Epidermal melanocyte (primary cell): ENCODE measurements at regions not wholly inside any gene's neighbourhood (a gene's known extent, or its start where the extent isn't known, plus 50 kb on each side); places are given as distances from the start of the nearest gene placed in this dataset.

Source experiments
- DNase-seq: peaks from one replicate; pipeline ENCODE4 v3.0.0; 2011; ENCODE audit warnings: low spot score; ENCODE audit not compliant: insufficient read length

- DNase-seq: no peak
Measured at GRCh38 chr11:81449588-81450156, 1284.0 kb downstream of the FAM181B start.

GRCh38 chr11:81444297-81444696 lies 1289.4 kb downstream of the FAM181B start:
- no peak for DNase-seq

- DNase-seq: no peak
Measured at GRCh38 chr11:81432333-81432732, 1301.3 kb downstream of the FAM181B start.

DNA sequence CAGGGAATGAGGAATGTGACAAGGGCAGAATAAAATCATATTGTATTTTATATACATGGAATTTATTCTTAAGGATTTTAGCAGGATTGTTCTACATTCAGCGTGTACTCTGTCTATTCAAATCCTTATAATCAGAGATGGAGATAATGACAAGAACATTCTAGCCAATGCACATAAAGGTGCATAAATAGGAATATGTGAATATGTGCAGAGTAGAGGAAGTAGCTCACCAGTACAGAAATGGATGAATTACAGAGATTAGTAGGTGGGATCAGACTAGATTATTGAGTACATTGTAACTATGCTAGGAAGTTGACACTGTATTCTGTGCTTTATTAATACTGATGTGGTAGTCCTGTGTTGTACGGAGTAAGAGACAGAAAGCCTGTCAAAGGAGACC lies 1308.8 kb downstream of the FAM181B start:
- no peak for DNase-seq

GRCh38 chr11:81422402-81422801 lies 1311.3 kb downstream of the FAM181B start:
- no peak for DNase-seq

- no peak for DNase-seq
Measured at GRCh38 chr11:81421251-81421860, 1312.3 kb downstream of the FAM181B start.

DNA sequence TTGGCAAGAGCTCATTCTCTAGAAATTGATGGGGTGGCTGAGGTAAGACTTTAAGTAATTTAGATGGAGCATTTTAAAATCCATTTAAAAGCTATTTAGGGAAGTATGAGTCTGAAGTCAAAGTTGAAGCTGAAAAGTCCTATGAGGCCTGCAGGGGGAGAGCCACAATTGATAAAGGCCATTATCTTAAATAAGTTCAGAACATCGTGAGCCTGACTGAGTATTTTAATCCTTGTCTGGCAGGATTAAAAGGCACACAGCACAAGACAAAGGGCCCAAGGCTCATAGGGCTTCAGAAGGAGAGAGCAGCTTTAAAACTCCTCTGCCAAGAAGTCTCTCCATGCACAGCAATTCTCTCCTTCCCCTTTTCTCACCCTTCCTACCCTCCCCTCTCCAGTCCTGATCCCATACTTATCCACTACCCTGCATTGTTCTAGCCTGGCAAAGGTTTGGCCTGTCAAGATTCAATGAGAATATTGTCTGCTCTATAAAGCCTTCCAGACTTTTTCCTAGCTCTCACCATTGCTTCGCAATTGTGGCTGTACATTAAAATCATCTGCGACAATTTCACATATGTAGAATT lies 1312.9 kb downstream of the FAM181B start:
- DNase-seq: no peak

DNA sequence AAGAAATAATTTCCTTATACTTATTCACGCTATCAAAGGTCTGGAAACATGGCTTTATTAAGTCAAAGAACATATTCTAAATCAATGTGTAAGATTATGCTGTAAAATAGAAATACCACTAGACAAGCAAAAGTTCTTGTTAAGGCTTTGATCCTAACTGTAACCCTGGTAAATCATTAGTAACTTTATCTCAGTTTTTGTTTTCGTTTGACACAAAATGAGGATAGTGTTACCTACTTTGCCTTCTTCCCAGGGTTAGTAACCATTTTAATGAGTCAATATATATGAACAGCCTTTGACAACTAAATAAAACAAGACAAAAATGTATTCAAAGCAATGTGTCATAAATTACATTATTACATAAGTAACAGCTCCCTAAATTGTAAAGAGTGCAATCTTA lies 1336.3 kb downstream of the FAM181B start:
- DNase-seq: no peak

DNA sequence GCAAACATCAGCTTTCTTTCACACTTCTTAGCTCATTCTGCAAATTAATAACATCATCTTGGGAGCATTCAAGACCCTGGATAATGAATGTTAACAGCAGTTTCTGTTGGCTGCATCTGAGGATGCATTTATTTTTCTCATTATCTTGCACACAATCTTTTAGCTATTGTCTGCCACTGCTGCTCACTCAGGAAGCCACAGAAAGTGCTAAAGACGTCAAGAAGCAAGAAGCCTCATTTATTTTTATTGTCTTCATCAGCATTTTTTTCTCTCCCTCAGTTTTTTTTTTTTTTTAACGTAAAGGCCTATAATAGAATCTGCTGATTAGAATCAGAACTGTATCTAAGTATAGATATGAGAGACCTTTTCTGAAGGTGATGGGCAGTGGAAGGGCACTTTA lies 1339.4 kb downstream of the FAM181B start:
- DNase-seq: no peak

DNA sequence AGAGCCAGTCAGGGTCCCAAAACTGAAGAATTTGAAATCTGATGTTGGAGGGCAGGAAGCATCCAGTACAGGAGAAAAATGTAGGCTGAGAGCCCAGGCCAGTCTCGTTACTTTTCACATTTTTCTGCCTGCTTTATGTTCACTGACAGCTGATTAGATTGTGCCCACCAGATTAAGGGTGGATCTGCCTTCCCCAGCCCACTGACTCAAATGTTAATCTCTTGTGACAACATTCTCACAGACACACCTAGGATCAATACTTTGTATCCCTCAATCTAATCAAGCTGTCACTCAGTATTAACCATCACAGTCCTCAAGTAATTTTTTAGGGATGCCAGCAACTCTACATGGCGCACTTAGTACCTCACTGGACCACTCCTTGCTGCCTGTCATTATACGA lies 1345.3 kb downstream of the FAM181B start:
- no peak for DNase-seq

DNA sequence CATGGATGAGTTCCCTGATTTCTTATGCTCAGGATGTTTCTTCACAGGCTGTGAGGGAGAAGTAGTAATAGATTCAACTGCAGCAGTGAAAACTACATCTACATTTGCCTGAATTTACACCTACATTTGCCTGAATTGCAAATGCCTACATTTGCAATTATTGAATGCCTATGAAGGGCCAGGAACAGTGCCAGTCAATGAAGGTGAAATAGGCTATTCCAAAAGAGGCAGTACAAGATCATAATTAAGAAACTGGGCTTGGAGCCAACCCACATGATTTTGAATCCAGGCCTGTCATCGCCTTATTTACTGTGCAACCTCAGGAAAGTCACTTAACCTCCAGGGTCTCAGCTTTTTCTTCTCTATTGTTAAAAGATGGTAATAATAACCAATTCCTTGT lies 1353.3 kb downstream of the FAM181B start:
- no peak for DNase-seq

DNA sequence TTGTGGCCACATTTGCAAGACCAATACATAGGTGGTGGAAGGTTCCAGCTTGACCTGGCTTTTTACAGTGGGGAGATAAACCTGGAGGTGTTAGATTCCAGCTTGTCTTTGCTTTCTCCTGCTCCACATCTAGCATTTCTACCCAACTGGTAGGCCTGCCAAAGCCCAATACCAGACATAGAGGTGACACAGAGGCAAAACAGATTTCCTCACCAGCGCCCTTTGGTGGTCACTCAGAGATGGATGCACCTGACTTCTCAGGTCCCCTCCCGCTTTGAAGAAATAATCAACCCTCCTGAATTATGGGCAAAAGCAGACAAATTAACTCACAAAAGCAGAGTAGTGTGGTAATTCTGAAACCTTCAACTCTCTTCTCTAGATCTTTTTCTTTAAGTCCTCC lies 1356.2 kb downstream of the FAM181B start:
- DNase-seq: no peak

- DNase-seq: no peak
Measured at GRCh38 chr11:81373986-81374385, 1359.7 kb downstream of the FAM181B start.

- DNase-seq: no peak
Measured at GRCh38 chr11:81368192-81368591, 1365.5 kb downstream of the FAM181B start.

DNA sequence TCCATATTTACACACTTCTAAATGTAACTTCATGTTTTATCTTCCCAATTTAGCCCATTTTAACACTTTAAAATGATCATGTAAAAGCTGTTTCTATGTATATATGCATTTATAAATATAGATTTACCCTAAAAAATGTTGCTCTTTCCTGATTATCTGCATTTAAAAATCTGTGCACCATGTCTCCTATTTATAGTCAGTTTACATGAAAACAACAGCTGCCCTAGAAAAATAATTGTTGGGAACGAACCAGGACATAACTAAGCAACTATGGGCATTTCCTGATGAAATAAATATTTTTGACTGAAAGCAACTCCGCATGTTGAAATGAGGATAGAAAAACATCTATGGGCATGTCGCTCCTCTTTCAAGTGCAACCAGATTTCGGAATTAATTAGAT lies 1368.2 kb downstream of the FAM181B start:
- no peak for DNase-seq

- DNase-seq: no peak
Measured at GRCh38 chr11:81359476-81359875, 1374.2 kb downstream of the FAM181B start.

GRCh38 chr11:81345609-81346008 lies 1388.1 kb downstream of the FAM181B start:
- no peak for DNase-seq

- no peak for DNase-seq
Measured at GRCh38 chr11:81342966-81343365, 1390.7 kb downstream of the FAM181B start.

DNA sequence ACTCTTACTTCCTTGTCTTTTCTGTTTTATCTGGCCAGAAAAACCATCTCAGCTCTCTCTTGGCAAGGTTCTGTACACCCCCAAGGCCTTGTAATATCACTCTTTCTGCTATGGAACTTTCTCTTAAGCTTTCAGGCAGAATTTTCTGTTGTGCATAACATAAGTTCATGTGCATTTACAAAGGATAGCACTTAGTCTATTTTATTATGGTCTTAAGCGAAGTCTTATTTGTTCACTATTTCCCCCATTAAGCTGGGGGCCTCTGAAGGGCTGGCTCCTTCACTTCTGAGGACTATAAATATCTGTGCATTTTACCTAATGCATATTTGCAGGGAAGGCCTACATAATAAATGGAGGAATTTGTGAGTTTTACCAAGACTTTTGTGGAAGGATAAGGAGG lies 1393.4 kb downstream of the FAM181B start:
- DNase-seq: no peak

DNA sequence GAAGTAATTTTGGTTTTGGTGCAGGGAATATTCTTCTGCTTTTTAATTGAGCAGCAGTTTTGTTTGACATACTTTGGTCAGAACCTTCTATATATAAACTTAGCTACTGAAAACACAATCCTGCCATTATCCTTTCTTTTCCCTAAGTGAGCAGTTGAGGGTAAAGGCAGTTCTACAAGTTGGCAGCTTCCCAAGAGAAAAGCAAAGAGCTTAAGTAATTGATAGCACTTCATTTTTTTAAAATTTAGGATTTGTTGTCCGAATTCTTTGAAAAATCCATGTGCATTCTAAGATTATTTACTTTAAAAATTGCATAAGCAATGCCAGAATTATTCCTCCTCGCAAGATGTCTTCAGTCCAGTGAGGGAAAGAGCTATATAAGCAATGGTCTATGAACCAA lies 1394.1 kb downstream of the FAM181B start:
- no peak for DNase-seq

DNA sequence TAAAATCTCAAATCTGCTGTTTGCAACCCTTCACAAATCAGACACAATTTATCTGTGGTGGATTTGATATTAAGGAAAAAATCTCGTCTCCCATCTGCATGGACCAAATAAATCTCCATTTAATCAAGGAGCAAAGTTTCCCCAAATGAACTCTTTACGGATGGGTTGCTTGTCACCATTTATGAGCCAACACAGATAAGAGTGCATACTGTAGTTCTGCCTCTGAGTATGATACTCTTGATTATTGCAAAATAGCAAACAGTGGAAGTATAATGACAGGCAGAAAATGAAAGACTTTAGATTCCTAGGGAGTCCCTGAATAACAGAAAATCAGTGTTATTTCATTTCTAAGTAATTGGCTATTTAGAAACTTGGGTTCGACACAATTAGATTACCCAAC lies 1395.9 kb downstream of the FAM181B start:
- DNase-seq: no peak

DNA sequence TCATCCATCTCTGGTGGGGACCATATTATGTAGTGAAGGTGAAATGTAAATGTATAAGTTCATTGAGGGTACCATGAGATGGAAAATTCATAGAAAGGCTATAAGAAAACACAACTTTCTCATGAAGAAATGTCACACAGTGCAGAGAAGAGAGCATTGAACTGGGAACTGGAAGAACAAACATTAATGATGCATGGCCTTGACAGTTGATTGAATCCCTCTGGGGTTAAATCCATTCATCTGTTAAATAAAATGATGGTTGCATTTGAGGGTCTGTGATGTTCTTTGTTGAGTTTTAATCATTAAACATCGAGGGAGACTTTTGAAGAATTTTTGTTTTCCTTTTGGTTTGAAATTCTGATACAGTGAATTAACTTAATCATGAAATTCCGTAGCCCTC lies 1401.4 kb downstream of the FAM181B start:
- no peak for DNase-seq

DNA sequence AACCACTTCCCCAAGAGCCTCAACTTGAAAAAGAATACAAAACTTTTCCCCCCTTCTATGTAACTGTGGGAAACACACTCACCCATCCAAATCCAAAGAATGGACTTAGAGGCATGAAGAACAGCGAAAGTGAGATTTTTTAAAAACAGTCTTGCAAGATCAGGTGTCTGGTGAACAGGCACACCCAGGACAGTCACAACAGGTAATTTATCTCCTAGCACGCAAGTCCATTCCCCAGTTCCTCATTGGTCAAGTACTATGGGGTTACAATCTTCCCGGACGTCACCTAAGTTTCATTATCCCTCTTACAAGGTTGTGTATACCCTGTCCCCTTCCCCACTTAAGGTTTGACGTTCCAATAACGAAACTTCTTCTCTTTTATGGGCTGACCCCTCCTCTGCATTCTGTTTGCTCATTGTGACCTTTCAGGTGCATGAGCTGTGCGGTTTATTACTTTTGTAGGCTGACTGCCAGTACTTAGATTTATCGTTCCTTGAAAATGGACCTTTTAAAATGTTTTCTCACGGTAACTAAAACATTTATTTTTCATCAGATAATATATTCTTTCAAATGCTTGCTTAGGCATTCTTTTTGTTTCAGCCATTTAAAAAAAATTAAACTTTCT lies 1401.9 kb downstream of the FAM181B start:
- no peak for DNase-seq
